IMR-90 (cell line): ENCODE measurements at regions not wholly inside any gene's neighbourhood (a gene's known extent, or its start where the extent isn't known, plus 50 kb on each side); places are given as distances from the start of the nearest gene placed in this dataset.

ENCODE experiments used
- ATAC-seq: fragments of 200-7000 bp; cut with Tn5 transposase; 2 replicates; pipeline ENCODE4 v1.9.1; 2020; ENCODE audit warnings: low read depth, mild to moderate bottlenecking, moderate library complexity
- BruUV-seq: library from RNA; stranded (reverse); fragments of 400-500 nt; replicated peaks from 2 replicates; lab custom pipeline; 2021; lab: Mats Ljungman, UMichigan
- CTCF ChIA-PET: fragments of 300-600 bp; formaldehyde crosslinking; extraction: SDS; loops from one replicate; lab custom pipeline; 2021; ENCODE audit warnings: antibody characterized with exemption; lab: Yijun Ruan, JAX
- POLR2A ChIA-PET: fragments of 300-600 bp; sonication (Branson Sonifier 250); formaldehyde crosslinking; loops from one replicate; lab custom pipeline; 2022; ENCODE audit warnings: antibody characterized with exemption; ENCODE audit not compliant: unreplicated experiment; lab: Charles Lee
- DNase-seq: peaks from one replicate; pipeline ENCODE4 v3.0.0; 2013
- H2AFZ ChIP-seq: replicated peaks from 2 replicates; pipeline ENCODE3; 2013; ENCODE audit warnings: low read length, mild to moderate bottlenecking; ENCODE audit not compliant: poor library complexity
- H2AK5ac ChIP-seq: 2 replicates; pipeline ENCODE4 v1.6.1; 2013; ENCODE audit warnings: low read depth, low read length, inconsistent platforms
- H2AK9ac ChIP-seq: replicated peaks from 2 replicates; pipeline ENCODE3; 2013; ENCODE audit warnings: mild to moderate bottlenecking, low read depth, low read length, moderate library complexity; ENCODE audit not compliant: poor library complexity
- H2BK120ac ChIP-seq: 2 replicates; pipeline ENCODE4 v1.6.1; 2013; ENCODE audit warnings: low read depth, low read length, inconsistent platforms
- H2BK15ac ChIP-seq: 3 replicates; pipeline ENCODE4 v1.6.1; 2013; ENCODE audit warnings: low read depth, low read length, inconsistent platforms
- H2BK20ac ChIP-seq: 2 replicates; pipeline ENCODE4 v1.6.1; 2013; ENCODE audit warnings: low read depth, mild to moderate bottlenecking, inconsistent platforms, low read length, moderate library complexity
- H2BK5ac ChIP-seq: 2 replicates; pipeline ENCODE4 v1.6.1; 2013; ENCODE audit warnings: mild to moderate bottlenecking, low read depth, low read length, inconsistent platforms; ENCODE audit not compliant: poor library complexity, severe bottlenecking
- H3K14ac ChIP-seq: replicated peaks from 2 replicates; pipeline ENCODE4 v1.6.1; 2013; ENCODE audit warnings: low read depth, low read length, inconsistent platforms
- H3K18ac ChIP-seq: 2 replicates; pipeline ENCODE4 v1.6.1; 2013; ENCODE audit warnings: low read depth, low read length, control low read depth
- H3K23ac ChIP-seq: 2 replicates; pipeline ENCODE4 v1.6.1; 2013; ENCODE audit warnings: low read depth, low read length, inconsistent platforms
- H3K27ac ChIP-seq: 2 replicates; pipeline ENCODE4 v1.5.1; 2013; ENCODE audit warnings: mild to moderate bottlenecking, control low read depth, low read length; ENCODE audit not compliant: insufficient read depth
- H3K27me3 ChIP-seq: 2 replicates; pipeline ENCODE4 v1.6.1; 2013; ENCODE audit warnings: low read length; ENCODE audit not compliant: control insufficient read depth, insufficient read depth
- H3K36me3 ChIP-seq: 2 replicates; pipeline ENCODE4 v1.6.1; 2013; ENCODE audit warnings: low read length, mixed read lengths; ENCODE audit not compliant: control insufficient read depth, insufficient read depth
- H3K4ac ChIP-seq: 2 replicates; pipeline ENCODE4 v1.6.1; 2013; ENCODE audit warnings: low read depth, low read length, inconsistent platforms
- H3K4me1 ChIP-seq: 2 replicates; pipeline ENCODE4 v1.6.1; 2013; ENCODE audit warnings: low read length, mixed read lengths; ENCODE audit not compliant: control insufficient read depth, insufficient read depth
- H3K4me2 ChIP-seq: 2 replicates; pipeline ENCODE4 v1.6.1; 2013; ENCODE audit warnings: low read depth, mild to moderate bottlenecking, control low read depth, low read length, moderate library complexity
- H3K4me3 ChIP-seq: 2 replicates; pipeline ENCODE4 v1.5.1; 2013; ENCODE audit warnings: low read depth, mild to moderate bottlenecking, control low read depth, low read length, moderate library complexity; ENCODE audit not compliant: insufficient read depth
- H3K56ac ChIP-seq: 2 replicates; pipeline ENCODE4 v1.6.1; 2013; ENCODE audit warnings: low read length, inconsistent platforms; ENCODE audit not compliant: insufficient read depth; ENCODE audit errors: extremely low read depth
- H3K79me1 ChIP-seq, 2 experiments: 2 replicates each; pipeline ENCODE4 v1.6.1; 2013; ENCODE audit warnings: low read length in 2 of 2, inconsistent platforms in 1 of 2, low read depth in 1 of 2
- H3K9ac ChIP-seq: 2 replicates; pipeline ENCODE4 v1.6.1; 2013; ENCODE audit warnings: low read depth, low read length, control low read depth
- H3K9me1 ChIP-seq: 2 replicates; pipeline ENCODE4 v1.6.1; 2013; ENCODE audit warnings: low read length, inconsistent platforms; ENCODE audit not compliant: insufficient read depth
- H3K9me3 ChIP-seq: 2 replicates; pipeline ENCODE4 v1.6.1; 2013; ENCODE audit warnings: low read length; ENCODE audit not compliant: control insufficient read depth, insufficient read depth
- H4K20me1 ChIP-seq: 2 replicates; pipeline ENCODE4 v1.6.1; 2013; ENCODE audit warnings: low read length, inconsistent platforms; ENCODE audit not compliant: insufficient read depth
- H4K5ac ChIP-seq: 2 replicates; pipeline ENCODE4 v1.6.1; 2013; ENCODE audit warnings: mild to moderate bottlenecking, low read depth, low read length, control low read depth
- H4K8ac ChIP-seq, 2 experiments: 2 replicates each; pipeline ENCODE4 v1.6.1; 2013; ENCODE audit warnings: low read depth in 2 of 2, low read length in 2 of 2, control low read depth in 1 of 2, inconsistent platforms in 1 of 2
- H4K91ac ChIP-seq: 2 replicates; pipeline ENCODE4 v1.6.1; 2013; ENCODE audit warnings: low read depth, low read length, inconsistent platforms; ENCODE audit not compliant: insufficient read depth
- CHD1 ChIP-seq: IDR thresholded peaks from 2 replicates; pipeline ENCODE4 v1.6.1; 2012; ENCODE audit warnings: low read depth, low read length, improper control_type of control experiment
- CTCF ChIP-seq: conservative IDR thresholded peaks from 2 replicates; pipeline ENCODE4 v1.5.1; 2012; ENCODE audit warnings: mild to moderate bottlenecking, low read depth, low read length, improper control_type of control experiment
- ELK1 ChIP-seq: fragments of 150-350 bp; IDR thresholded peaks from 2 replicates; pipeline ENCODE4 v1.6.1; 2016; ENCODE audit warnings: low read depth, mild to moderate bottlenecking, low read length, moderate library complexity, borderline replicate concordance
- FOS ChIP-seq: fragments of 150-350 bp; IDR thresholded peaks from 2 replicates; pipeline ENCODE4 v1.6.1; 2016; ENCODE audit warnings: low read depth, low read length
- MXI1 ChIP-seq: IDR thresholded peaks from 2 replicates; pipeline ENCODE4 v1.6.1; 2012; ENCODE audit warnings: low read depth, mild to moderate bottlenecking, low read length, moderate library complexity, borderline replicate concordance
- NFE2L2 ChIP-seq: fragments of 150-350 bp; IDR thresholded peaks from 2 replicates; pipeline ENCODE4 v1.6.1; 2016; ENCODE audit warnings: low read depth, mild to moderate bottlenecking, low read length
- POLR2A ChIP-seq: IDR thresholded peaks from 2 replicates; pipeline ENCODE4 v1.6.1; 2012; ENCODE audit warnings: mild to moderate bottlenecking, low read depth, low read length
- RAD21 ChIP-seq: IDR thresholded peaks from 2 replicates; pipeline ENCODE4 v1.6.1; 2012; ENCODE audit warnings: low read length, improper control_type of control experiment
- RFX5 ChIP-seq: IDR thresholded peaks from 2 replicates; pipeline ENCODE4 v1.8.0; 2012; ENCODE audit warnings: low read depth, mild to moderate bottlenecking, low read length, moderate library complexity
- USF2 ChIP-seq: fragments of 150-350 bp; IDR thresholded peaks from 2 replicates; pipeline ENCODE4 v1.6.1; 2017; ENCODE audit warnings: mild to moderate bottlenecking, antibody characterized with exemption, low read length, low read depth
- WGBS, 2 experiments: methylation state at CpG; one replicate each; pipeline versions ENCODE4 v1.1.5 to v1.1.7; 2013; ENCODE audit warnings: missing lambda C conversion rate in 2 of 2; ENCODE audit not compliant: insufficient read length in 1 of 2; ENCODE audit errors: extremely low coverage in 2 of 2; 5-methylcytosine and 5-hydroxymethylcytosine counted together
- dilution Hi-C: fragments of 300-500 bp; cut with HindIII; formaldehyde crosslinking; loops from one replicate; pipeline ENCODE4 v1.14.3; 2018; ENCODE audit warnings: low sequenced_read_pairs; ENCODE audit not compliant: unreplicated experiment
- in situ Hi-C: fragments of 300-500 bp; cut with MboI; formaldehyde crosslinking; loops from 3 replicates; pipeline ENCODE4 v1.14.3; 2019; ENCODE audit warnings: low sequenced_read_pairs, inconsistent platforms, mixed read lengths
- intact Hi-C: fragments of 100-400 bp; cut with micrococcal nuclease; formaldehyde crosslinking; loops from 2 replicates; pipeline ENCODE4 v1.10.0; 2022

- TF ChIP-seq POLR2A (no peak), NFE2L2 (no peak)
Measured at GRCh38 chr1:162950187-162950586, 89.2 kb upstream of the CCDC190 start (continued).

DNA sequence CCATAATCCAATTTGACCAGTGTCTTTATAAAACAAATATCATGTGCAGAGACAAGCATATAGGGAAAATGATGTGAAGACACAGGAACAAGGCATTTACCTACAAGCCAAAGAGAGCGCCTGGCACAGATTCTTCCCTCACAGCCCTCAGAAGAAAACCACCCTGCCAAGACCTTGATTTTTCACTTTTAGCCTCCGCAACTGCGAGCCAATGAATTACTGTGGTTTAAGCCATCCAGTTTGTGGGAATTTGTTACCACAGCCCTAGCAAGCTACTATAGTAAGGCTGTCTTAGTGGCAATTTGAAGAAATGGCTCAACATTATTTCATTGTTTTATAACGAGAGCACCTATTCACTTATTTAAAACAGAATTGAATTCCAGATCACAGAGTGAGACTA is 85.7 kb upstream of the CCDC190 start:
- H3K27me3 ChIP-seq: no peaks in the 10 kb centered on the region
- no peak for ATAC-seq
- H3K79me1 ChIP-seq: no peaks in the 10 kb centered on the region
- H3K4me3 ChIP-seq: no peak overlapping the region
- no peak overlapping the region for H2BK5ac ChIP-seq
- H2BK120ac ChIP-seq: no peak overlapping the region
- in situ Hi-C loops (no loop called here), intact Hi-C loops (loop anchor here (5.0 kb wide), 1 partner anchor 956 kb away; no protein-coding TSS in a partner anchor), dilution Hi-C loops (no loop called here)
- no peak overlapping the region for H2AK9ac ChIP-seq
- H3K4me2 ChIP-seq: no peak overlapping the region
- no peak overlapping the region for H2AFZ ChIP-seq
- POLR2A ChIA-PET: no interaction called here
- TF ChIP-seq CTCF: no peak
- TF ChIP-seq RFX5: no peak
- no peak for TF ChIP-seq ELK1
- no peak for TF ChIP-seq POLR2A
- TF ChIP-seq FOS: no peak
- no peak for TF ChIP-seq CHD1
- TF ChIP-seq USF2: no peak
- TF ChIP-seq RAD21: no peak
- TF ChIP-seq MXI1: no peak
- H3K27ac ChIP-seq: no peak overlapping the region
- no peak overlapping the region for H3K23ac ChIP-seq
- H3K9me3 ChIP-seq: no peaks in the 10 kb centered on the region
- no peaks in the 10 kb centered on the region for H3K36me3 ChIP-seq
- no peak overlapping the region for H2AK5ac ChIP-seq
- CTCF ChIA-PET: no interaction called here
- no peak overlapping the region for H3K4ac ChIP-seq
- no peak overlapping the region for H3K9ac ChIP-seq
- H3K56ac ChIP-seq: no peak overlapping the region
- no peaks in the 10 kb centered on the region for H3K9me1 ChIP-seq
- no peak overlapping the region for H3K18ac ChIP-seq
- no CpG with 5 or more reads among the region's 4 CpGs for WGBS, 2 experiments
- no peak overlapping the region for H3K14ac ChIP-seq
- no peaks in the 10 kb centered on the region; the same call in 1 of the 2 replicates for H3K4me1 ChIP-seq
- H2BK20ac ChIP-seq: no peak overlapping the region
- no peak overlapping the region for H4K91ac ChIP-seq
- H4K8ac ChIP-seq: no peak overlapping the region
- no peaks in the 10 kb centered on the region for H4K20me1 ChIP-seq
- no TSS peak for BruUV-seq
- DNase-seq: no peak
- no peak overlapping the region for H4K5ac ChIP-seq
- no peak overlapping the region for H2BK15ac ChIP-seq
